ENCODE measurements at regions not wholly inside any gene's neighbourhood (a gene's known extent, or its start where the extent isn't known, plus 50 kb on each side); places are given as distances from the start of the nearest gene placed in this dataset.

DNA sequence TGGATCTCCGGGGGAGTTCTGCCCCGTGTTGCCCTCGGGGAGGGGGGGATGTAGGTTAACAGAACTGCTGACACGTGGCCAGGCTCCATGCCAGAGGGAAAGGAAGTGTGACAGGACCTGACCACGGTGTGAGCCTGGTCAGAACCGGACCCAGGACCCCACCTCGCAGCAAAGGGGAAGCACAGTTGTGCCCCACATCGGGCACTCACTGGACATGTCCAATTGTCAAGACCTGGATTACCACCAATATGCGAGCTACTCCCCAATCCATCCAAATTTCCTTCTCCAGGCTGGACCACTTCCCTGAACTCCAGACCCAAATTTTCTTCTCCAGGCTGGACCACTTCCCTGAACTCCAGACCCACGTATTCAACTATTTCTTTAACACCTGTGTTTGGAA, 78.8 kb upstream of the PIWIL1 start:
- DNase-seq (ENCODE audit: low spot score), result no peak

GRCh38 chr12:130263025-130263424, 74.7 kb upstream of the PIWIL1 start:
- DNase-seq (ENCODE audit: low spot score), result no peak

- DNase-seq (ENCODE audit: low spot score), result no peak
These were observed 73.7 kb upstream of the PIWIL1 start for GRCh38 chr12:130263996-130264395.

GRCh38 chr12:130266751-130267150, 70.9 kb upstream of the PIWIL1 start:
- DNase-seq (ENCODE audit: low spot score), result no peak

DNA sequence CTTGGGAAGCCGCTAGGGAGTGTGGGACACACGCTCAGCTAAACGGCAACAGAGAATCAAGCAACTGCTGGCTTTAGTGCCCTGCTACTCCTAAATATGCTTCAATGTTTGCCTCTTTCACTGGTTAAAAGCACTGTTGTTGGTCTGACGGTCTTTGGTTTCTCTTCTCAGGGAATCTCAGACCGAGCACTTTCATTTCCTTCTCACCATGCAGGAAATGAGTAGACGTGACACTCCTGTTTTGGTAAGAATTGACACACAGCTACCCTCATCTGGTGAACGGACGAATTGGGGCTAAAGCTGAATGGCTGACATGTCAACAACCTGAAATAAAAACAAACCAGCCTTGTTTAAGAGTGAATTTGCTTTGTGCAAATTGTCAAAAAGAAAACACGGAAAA, 57.5 kb upstream of the PIWIL1 start:
- no peak for DNase-seq (ENCODE audit: low spot score)

DNA sequence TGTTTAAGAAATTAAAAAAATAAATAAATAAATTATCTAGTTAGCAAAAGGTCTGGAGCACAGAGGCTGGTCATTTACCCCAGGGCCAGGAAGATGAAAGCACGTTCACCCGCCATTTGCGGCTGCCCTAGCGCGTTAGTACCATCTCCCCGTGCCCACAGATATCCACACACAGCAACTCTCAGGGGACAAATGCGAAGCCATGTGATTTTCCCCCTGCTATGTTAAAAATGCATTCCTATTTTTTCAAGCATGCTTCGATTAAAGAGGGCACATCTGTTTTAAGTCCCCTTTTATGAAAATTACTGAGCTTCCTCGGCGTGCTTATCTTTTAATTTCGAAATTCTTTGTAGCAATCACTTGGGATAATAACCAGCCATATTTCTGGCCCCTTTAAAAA, 56.9 kb upstream of the PIWIL1 start:
- no peak for DNase-seq (ENCODE audit: low spot score)

GRCh38 chr12:130281153-130281799, 56.4 kb upstream of the PIWIL1 start:
- DNase-seq (ENCODE audit: low spot score), result peak; percentile 22

- no peak for DNase-seq (ENCODE audit: low spot score)
These were observed 51.6 kb upstream of the PIWIL1 start for GRCh38 chr12:130286041-130286440.

- DNase-seq (ENCODE audit: low spot score), result no peak
These were observed 50.8 kb upstream of the PIWIL1 start for GRCh38 chr12:130286741-130287440.
